Type B pancreatic cell (in vitro differentiated cells): ENCODE measurements at regions not wholly inside any gene's neighbourhood (a gene's known extent, or its start where the extent isn't known, plus 50 kb on each side); places are given as distances from the start of the nearest gene placed in this dataset.

Experiments
- DNase-seq: peaks from one replicate; pipeline ENCODE4 v3.0.0; 2021; ENCODE audit warnings: mixed read lengths; ENCODE audit not compliant: unreplicated experiment; ENCODE audit errors: extremely low spot score
- H3K27ac Mint-ChIP-seq: 2 replicates; pipeline ENCODE4 v1.8.0; 2021; ENCODE audit warnings: mild to moderate bottlenecking, mixed read lengths
- H3K27me3 Mint-ChIP-seq: 2 replicates; pipeline ENCODE4 v1.8.0; 2021; ENCODE audit warnings: mixed read lengths
- H3K36me3 Mint-ChIP-seq: 2 replicates; pipeline ENCODE4 v1.8.0; 2021; ENCODE audit warnings: mixed read lengths
- H3K4me1 Mint-ChIP-seq: one replicate; pipeline ENCODE4 v1.8.0; 2021; ENCODE audit warnings: mixed read lengths; ENCODE audit not compliant: unreplicated experiment
- H3K4me3 Mint-ChIP-seq: 2 replicates; pipeline ENCODE4 v1.8.0; 2021; ENCODE audit warnings: mild to moderate bottlenecking, mixed read lengths
- H3K9me3 Mint-ChIP-seq: 2 replicates; pipeline ENCODE4 v1.8.0; 2021; ENCODE audit warnings: mixed read lengths
- TF ChIP-seq, protein P1 (sequence below): fragments of 200-600 bp; sonication (generic); conservative IDR thresholded peaks from 2 replicates; pipeline ENCODE4 v1.5.0; 2021; ENCODE audit warnings: antibody characterized with exemption, mild to moderate bottlenecking

DNA sequence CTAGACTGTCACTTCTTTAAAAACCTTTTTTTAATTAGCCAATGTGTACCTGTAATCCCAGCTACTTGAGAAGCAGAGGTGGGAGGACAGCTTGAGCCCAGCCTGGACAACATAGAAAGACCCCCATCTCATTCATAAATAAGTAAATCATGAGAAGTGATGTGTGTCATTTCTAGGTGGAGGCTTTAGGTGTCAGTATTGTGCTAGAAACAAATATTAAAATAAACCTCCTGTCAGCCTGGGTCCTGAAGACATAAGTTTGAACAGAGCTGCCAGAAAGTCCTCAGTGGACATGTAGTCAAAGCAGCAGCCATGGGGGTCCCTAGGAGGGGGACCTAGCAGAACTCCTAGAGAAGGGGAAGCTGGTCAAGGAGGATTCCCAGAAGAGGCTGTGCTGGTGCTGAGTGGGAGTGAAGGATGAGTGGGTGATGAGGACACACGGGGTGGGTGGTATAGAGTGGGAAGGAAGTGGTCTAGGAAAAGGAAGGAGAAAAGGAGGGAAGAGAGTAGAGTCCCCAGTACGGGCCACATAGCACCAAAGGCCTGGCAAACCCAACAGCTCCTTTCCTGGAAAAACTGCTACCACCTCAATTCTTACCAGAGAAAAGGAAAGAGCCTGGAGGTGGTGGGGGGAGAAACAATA is 316.6 kb upstream of the NCKAP5 start:
- H3K9me3 Mint-ChIP-seq = no peaks in the 10 kb centered on the region
- DNase-seq = no peak
- peaks cover 7% of the 10 kb centered on the region for H3K4me1 Mint-ChIP-seq
- no peak overlapping the region for H3K4me3 Mint-ChIP-seq
- no peak overlapping the region for H3K27ac Mint-ChIP-seq
- peaks cover 33% of the 10 kb centered on the region for H3K27me3 Mint-ChIP-seq
- no peaks in the 10 kb centered on the region for H3K36me3 Mint-ChIP-seq
- TF ChIP-seq, protein P1, sequence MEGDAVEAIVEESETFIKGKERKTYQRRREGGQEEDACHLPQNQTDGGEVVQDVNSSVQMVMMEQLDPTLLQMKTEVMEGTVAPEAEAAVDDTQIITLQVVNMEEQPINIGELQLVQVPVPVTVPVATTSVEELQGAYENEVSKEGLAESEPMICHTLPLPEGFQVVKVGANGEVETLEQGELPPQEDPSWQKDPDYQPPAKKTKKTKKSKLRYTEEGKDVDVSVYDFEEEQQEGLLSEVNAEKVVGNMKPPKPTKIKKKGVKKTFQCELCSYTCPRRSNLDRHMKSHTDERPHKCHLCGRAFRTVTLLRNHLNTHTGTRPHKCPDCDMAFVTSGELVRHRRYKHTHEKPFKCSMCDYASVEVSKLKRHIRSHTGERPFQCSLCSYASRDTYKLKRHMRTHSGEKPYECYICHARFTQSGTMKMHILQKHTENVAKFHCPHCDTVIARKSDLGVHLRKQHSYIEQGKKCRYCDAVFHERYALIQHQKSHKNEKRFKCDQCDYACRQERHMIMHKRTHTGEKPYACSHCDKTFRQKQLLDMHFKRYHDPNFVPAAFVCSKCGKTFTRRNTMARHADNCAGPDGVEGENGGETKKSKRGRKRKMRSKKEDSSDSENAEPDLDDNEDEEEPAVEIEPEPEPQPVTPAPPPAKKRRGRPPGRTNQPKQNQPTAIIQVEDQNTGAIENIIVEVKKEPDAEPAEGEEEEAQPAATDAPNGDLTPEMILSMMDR = peak; percentile 38

DNA sequence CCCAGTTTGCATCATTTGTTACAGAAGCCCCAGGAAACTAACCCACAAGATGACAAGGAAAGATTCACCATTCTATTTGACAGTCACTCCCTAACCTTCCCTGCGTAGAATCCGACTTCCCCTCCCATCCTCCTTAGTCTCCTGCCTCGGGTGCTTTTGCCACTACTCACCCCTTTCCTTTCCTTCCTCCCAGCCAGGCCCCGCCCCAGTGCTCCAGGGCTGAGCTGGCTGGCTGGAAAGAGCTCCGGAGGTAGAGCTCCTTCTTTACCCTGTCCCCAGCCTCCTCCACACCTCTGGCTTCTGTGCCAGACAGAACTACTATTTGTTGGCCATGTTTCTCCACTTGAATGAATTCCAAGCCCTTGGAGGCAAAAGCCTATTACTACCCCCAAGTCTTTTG is 317.6 kb upstream of the NCKAP5 start:
- no peak overlapping the region for H3K4me3 Mint-ChIP-seq
- no peaks in the 10 kb centered on the region for H3K9me3 Mint-ChIP-seq
- peaks cover 32% of the 10 kb centered on the region for H3K27me3 Mint-ChIP-seq
- H3K4me1 Mint-ChIP-seq = peaks cover 7% of the 10 kb centered on the region
- TF ChIP-seq, protein P1 = no peak
- H3K36me3 Mint-ChIP-seq = no peaks in the 10 kb centered on the region
- no peak overlapping the region for H3K27ac Mint-ChIP-seq
- no peak for DNase-seq

DNA sequence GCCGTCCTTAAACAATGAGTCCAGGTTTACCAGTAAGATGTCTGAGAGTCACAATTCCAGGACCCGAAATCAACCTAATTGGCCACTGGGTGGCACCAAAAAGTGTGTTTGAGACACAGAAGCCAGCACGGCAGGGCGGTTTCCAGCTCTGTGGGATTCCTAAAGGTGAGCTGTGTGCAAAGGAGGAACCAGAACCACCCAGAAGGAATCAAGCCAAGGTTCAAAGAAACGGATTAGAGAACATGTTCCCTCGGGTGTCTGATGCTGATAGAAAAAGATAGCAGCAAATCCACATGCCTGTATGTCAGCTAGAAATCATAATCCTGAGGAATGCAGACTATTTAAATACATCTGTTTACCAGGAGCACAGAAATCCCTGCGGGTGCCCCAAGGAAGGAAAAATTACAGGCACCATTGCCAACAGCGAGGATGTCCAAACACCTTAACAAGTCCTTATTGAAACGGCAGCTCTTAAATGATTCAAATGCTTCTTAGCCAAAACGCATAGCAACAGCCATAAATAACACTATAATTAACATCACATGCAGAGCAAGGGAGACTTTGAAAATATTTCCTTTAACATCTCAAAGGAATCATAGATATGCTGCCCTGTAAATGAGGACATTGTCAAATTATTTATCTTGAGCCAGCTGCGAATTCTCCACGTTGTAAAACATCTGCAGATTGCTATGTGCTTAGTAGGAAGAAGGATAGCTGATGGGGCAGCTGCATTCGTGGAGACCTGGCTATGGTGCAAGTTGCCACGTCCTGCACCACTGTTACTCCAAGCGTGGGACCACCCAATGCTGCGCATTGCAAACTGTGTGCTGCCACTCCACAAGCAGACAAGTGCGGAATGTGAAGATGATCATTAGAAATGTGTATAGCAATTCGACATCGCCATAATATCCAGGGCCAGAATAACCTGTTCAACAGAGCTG is 318.7 kb upstream of the NCKAP5 start:
- H3K4me3 Mint-ChIP-seq = no peak overlapping the region
- H3K4me1 Mint-ChIP-seq = peaks cover 7% of the 10 kb centered on the region
- DNase-seq = no peak
- peak overlapping the region; percentile 14 for H3K27ac Mint-ChIP-seq
- H3K9me3 Mint-ChIP-seq = no peaks in the 10 kb centered on the region
- no peaks in the 10 kb centered on the region for H3K36me3 Mint-ChIP-seq
- H3K27me3 Mint-ChIP-seq = peaks cover 24% of the 10 kb centered on the region
- TF ChIP-seq, protein P1 = peak; percentile 82

DNA sequence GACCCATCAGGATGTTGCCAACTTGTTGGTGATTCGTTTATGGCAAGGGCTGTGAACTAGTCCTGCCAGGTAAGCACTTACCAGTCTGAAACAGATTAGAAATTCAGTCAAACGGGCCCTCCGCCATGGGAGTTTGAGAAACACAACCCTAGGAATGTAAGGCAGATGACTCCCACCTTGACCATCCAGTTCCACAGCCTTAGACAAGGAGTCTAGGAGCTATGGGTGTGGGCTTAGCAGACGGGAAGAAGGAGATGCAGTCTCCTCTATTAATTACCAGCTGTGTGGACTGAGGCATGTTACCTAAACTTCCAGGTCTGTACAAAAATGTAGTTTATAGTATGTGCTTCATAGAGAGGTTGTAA is 319.4 kb upstream of the NCKAP5 start:
- no peaks in the 10 kb centered on the region for H3K36me3 Mint-ChIP-seq
- no peaks in the 10 kb centered on the region for H3K9me3 Mint-ChIP-seq
- peaks cover 7% of the 10 kb centered on the region for H3K4me1 Mint-ChIP-seq
- no peak overlapping the region for H3K4me3 Mint-ChIP-seq
- TF ChIP-seq, protein P1 = no peak
- H3K27me3 Mint-ChIP-seq = peaks cover 20% of the 10 kb centered on the region
- DNase-seq = no peak
- H3K27ac Mint-ChIP-seq = peak overlapping the region; percentile 14

DNA sequence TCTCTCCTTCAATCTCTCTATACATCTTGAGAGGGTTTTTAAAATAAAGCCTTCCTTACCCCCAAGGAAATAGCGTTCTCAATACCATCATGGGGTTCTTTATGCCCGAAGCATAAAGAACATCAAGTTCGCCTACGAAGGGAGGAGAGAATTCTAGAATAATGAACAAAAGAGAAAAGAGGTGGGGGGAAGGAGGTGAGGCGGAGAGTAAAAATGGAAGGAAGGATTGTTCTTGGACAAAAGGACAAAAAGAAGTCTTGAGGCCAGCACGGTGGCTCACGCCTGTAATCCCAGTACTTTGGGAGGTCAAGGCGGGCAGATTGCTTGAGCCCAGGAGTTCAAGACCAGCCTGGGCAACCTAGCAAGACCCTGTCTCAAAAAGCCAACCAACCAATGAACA is 319.8 kb upstream of the NCKAP5 start:
- TF ChIP-seq, protein P1 = no peak
- Mint-ChIP-seq H3K4me1 (peaks cover 7% of the 10 kb centered on the region), H3K27ac (peak overlapping the region; percentile 14), H3K36me3 (no peaks in the 10 kb centered on the region), H3K9me3 (no peaks in the 10 kb centered on the region), H3K27me3 (peaks cover 17% of the 10 kb centered on the region), H3K4me3 (no peak overlapping the region)
- DNase-seq = no peak
